ENCODE measurements at regions not wholly inside any gene's neighbourhood (a gene's known extent, or its start where the extent isn't known, plus 50 kb on each side); places are given as distances from the start of the nearest gene placed in this dataset.

GRCh38 chr12:78316136-78316535 lies 485.4 kb downstream of the NAV3 start (continued):
- TF ChIP-seq, protein P1, sequence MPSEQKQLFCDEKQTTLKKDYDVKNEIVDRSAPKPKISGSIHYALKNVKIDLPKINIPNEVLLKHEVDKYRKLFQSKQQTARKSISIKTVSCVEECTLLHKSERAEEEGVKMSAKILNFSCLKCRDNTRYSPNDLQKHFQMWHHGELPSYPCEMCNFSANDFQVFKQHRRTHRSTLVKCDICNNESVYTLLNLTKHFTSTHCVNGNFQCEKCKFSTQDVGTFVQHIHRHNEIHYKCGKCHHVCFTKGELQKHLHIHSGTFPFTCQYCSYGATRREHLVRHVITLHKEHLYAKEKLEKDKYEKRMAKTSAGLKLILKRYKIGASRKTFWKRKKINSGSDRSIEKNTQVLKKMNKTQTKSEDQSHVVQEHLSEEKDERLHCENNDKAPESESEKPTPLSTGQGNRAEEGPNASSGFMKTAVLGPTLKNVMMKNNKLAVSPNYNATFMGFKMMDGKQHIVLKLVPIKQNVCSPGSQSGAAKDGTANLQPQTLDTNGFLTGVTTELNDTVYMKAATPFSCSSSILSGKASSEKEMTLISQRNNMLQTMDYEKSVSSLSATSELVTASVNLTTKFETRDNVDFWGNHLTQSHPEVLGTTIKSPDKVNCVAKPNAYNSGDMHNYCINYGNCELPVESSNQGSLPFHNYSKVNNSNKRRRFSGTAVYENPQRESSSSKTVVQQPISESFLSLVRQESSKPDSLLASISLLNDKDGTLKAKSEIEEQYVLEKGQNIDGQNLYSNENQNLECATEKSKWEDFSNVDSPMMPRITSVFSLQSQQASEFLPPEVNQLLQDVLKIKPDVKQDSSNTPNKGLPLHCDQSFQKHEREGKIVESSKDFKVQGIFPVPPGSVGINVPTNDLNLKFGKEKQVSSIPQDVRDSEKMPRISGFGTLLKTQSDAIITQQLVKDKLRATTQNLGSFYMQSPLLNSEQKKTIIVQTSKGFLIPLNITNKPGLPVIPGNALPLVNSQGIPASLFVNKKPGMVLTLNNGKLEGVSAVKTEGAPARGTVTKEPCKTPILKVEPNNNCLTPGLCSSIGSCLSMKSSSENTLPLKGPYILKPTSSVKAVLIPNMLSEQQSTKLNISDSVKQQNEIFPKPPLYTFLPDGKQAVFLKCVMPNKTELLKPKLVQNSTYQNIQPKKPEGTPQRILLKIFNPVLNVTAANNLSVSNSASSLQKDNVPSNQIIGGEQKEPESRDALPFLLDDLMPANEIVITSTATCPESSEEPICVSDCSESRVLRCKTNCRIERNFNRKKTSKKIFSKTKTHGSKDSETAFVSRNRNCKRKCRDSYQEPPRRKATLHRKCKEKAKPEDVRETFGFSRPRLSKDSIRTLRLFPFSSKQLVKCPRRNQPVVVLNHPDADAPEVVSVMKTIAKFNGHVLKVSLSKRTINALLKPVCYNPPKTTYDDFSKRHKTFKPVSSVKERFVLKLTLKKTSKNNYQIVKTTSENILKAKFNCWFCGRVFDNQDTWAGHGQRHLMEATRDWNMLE (tag by site-specific recombination; conservative IDR thresholded peaks at IDR 0.05; ENCODE audit: low read depth): no peak
- TF ChIP-seq ZNF677 (tag by site-specific recombination; IDR thresholded peaks at IDR 0.05): no peak
- no peak for TF ChIP-seq ZNF391 (tag by site-specific recombination; IDR thresholded peaks at IDR 0.05; ENCODE audit: borderline replicate concordance, low read depth)
- no peak for TF ChIP-seq KLF9 (tag by site-specific recombination; IDR thresholded peaks at IDR 0.05; ENCODE audit: low read depth)
- no peak for TF ChIP-seq OVOL3 (tag by site-specific recombination; IDR thresholded peaks at IDR 0.05)
- no peak for TF ChIP-seq ZIC2 (tag by site-specific recombination; IDR thresholded peaks at IDR 0.05)
- no peak for TF ChIP-seq ZNF132 (tag by site-specific recombination; IDR thresholded peaks at IDR 0.05; ENCODE audit: borderline replicate concordance)
- no peak for TF ChIP-seq ZNF501 (tag by site-specific recombination; IDR thresholded peaks at IDR 0.05)
- no peak for TF ChIP-seq ZNF19 (tag by site-specific recombination; IDR thresholded peaks at IDR 0.05; ENCODE audit: low read depth)
- TF ChIP-seq ZNF837 (tag by site-specific recombination; IDR thresholded peaks at IDR 0.05): no peak

DNA sequence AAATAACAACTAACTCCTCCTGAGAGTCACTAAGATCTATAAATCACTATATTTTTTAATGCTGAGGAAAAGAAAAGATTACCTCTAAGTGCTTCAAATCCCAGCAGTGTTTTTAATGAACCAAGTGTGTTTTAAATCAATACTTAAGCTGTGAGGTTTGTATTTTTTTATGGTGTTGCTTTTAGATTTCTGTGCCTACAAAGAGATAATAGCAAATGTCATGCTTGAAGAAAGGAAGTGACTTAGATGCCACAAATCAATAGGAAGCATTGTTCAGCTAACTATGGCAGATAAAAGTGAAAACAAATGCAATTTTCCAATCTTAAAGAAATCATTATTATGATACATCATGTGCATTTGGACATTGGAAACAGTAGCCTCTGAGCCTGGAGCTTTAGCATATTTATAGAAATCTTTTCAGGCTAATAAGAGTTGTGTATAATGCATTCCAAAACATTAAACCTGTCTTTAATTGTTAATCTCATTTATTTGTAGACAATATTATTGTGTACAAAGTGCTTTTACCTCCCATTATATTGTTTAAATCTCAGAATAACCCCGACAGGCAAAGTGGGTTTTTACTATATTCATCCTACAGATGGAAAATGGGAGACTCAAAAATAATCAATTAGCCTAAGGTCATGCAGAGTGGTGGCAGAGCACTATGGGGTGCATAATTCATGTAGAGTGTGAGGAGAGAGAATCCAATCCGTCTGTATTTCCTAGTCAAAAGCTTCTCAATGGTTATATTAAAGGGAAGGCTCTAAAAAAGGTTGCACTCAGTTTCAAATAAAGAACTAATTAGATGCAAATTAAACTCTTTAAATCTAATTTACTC lies 486.2 kb downstream of the NAV3 start:
- no peak overlapping the region for H3K27ac ChIP-seq (ENCODE audit: extremely low read depth, low read depth, low read length)
- no peaks in the 10 kb centered on the region for H3K36me3 ChIP-seq (ENCODE audit: control insufficient read depth in 2 of 2, insufficient read depth in 1 of 2, low read length in 2 of 2)
- H3K9me3 ChIP-seq (ENCODE audit: control insufficient read depth, insufficient read depth, low read depth, low read length): no peaks in the 10 kb centered on the region
- CTCF ChIA-PET: no interaction called here
- POLR2A ChIA-PET: no interaction called here
- no peak overlapping the region for H3K4me3 ChIP-seq (ENCODE audit: low read depth, low read length)
- H3K4me1 ChIP-seq (ENCODE audit: control insufficient read depth, insufficient read depth, low read length): peaks cover 13% of the 10 kb centered on the region
- TF ChIP-seq ZNF302 (tag by site-specific recombination; IDR thresholded peaks at IDR 0.05; ENCODE audit: low read depth): no peak
- no peak for TF ChIP-seq HOXC10 (CRISPR knock-in tag; IDR thresholded peaks at IDR 0.05)
- TF ChIP-seq, protein P2, sequence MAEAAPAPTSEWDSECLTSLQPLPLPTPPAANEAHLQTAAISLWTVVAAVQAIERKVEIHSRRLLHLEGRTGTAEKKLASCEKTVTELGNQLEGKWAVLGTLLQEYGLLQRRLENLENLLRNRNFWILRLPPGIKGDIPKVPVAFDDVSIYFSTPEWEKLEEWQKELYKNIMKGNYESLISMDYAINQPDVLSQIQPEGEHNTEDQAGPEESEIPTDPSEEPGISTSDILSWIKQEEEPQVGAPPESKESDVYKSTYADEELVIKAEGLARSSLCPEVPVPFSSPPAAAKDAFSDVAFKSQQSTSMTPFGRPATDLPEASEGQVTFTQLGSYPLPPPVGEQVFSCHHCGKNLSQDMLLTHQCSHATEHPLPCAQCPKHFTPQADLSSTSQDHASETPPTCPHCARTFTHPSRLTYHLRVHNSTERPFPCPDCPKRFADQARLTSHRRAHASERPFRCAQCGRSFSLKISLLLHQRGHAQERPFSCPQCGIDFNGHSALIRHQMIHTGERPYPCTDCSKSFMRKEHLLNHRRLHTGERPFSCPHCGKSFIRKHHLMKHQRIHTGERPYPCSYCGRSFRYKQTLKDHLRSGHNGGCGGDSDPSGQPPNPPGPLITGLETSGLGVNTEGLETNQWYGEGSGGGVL (tag by site-specific recombination; IDR thresholded peaks at IDR 0.05): no peak
- TF ChIP-seq ZNF571 (tag by site-specific recombination; IDR thresholded peaks at IDR 0.05): no peak
- no peak for TF ChIP-seq ZNF707 (tag by site-specific recombination; IDR thresholded peaks at IDR 0.05)
- TF ChIP-seq ZNF549 (tag by site-specific recombination; IDR thresholded peaks at IDR 0.05): no peak
- TF ChIP-seq ZBTB11 (tag by site-specific recombination; conservative IDR thresholded peaks at IDR 0.05; ENCODE audit: low read depth): no peak
- TF ChIP-seq ZBTB17 (tag by site-specific recombination; IDR thresholded peaks at IDR 0.05): no peak
- TF ChIP-seq ZNF169 (tag by site-specific recombination; IDR thresholded peaks at IDR 0.05): no peak
- TF ChIP-seq ZNF214 (tag by site-specific recombination; IDR thresholded peaks at IDR 0.05; ENCODE audit: borderline replicate concordance): no peak
- no peak for TF ChIP-seq ZEB2 (tag by site-specific recombination; IDR thresholded peaks at IDR 0.05)
- TF ChIP-seq CTCF (tag by site-specific recombination; IDR thresholded peaks at IDR 0.05): no peak
- TF ChIP-seq, protein P3, sequence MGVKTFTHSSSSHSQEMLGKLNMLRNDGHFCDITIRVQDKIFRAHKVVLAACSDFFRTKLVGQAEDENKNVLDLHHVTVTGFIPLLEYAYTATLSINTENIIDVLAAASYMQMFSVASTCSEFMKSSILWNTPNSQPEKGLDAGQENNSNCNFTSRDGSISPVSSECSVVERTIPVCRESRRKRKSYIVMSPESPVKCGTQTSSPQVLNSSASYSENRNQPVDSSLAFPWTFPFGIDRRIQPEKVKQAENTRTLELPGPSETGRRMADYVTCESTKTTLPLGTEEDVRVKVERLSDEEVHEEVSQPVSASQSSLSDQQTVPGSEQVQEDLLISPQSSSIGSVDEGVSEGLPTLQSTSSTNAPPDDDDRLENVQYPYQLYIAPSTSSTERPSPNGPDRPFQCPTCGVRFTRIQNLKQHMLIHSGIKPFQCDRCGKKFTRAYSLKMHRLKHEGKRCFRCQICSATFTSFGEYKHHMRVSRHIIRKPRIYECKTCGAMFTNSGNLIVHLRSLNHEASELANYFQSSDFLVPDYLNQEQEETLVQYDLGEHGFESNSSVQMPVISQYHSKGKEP (tag by site-specific recombination; IDR thresholded peaks at IDR 0.05): no peak

Data from HEK293 (cell line).